GM23338 (cell line): ENCODE measurements at regions not wholly inside any gene's neighbourhood (a gene's known extent, or its start where the extent isn't known, plus 50 kb on each side); places are given as distances from the start of the nearest gene placed in this dataset.
"Not testable (repeated sequence)": the region's sequence is repeated elsewhere in the genome, so short reads cannot be mapped to it uniquely, and the experiment has no call there.

Source experiments
- ATAC-seq: fragments of 200-7000 bp; cut with Tn5 transposase; 3 replicates; pipeline ENCODE4 v1.9.1; 2020
- DNase-seq: peaks from one replicate; pipeline ENCODE4 v3.0.0-alpha.2; 2015; ENCODE audit warnings: low spot score
- H2AFZ ChIP-seq: fragments of 200-600 bp; sonication (generic); 2 replicates; pipeline ENCODE4 v1.8.0; 2016; ENCODE audit warnings: antibody characterized with exemption, mild to moderate bottlenecking, moderate library complexity
- H3F3A ChIP-seq: fragments of 200-600 bp; sonication (generic); replicated peaks from 2 replicates; pipeline ENCODE4 v1.8.0; 2017; ENCODE audit warnings: antibody characterized with exemption, mixed run types, low read depth
- H3K27ac ChIP-seq: fragments of 200-600 bp; sonication (generic); 2 replicates; pipeline ENCODE4 v1.6.1; 2016; ENCODE audit warnings: low read depth
- H3K27me3 ChIP-seq: fragments of 200-600 bp; sonication (generic); 2 replicates; pipeline ENCODE4 v1.8.0; 2016; ENCODE audit warnings: mild to moderate bottlenecking, mixed run types, moderate library complexity; ENCODE audit not compliant: insufficient read depth
- H3K36me3 ChIP-seq: fragments of 200-600 bp; sonication (generic); 2 replicates; pipeline ENCODE4 v1.8.0; 2016; ENCODE audit warnings: mild to moderate bottlenecking; ENCODE audit not compliant: insufficient read depth
- H3K4me1 ChIP-seq: fragments of 200-600 bp; sonication (generic); 2 replicates; pipeline ENCODE4 v1.8.0; 2016; ENCODE audit warnings: mild to moderate bottlenecking, moderate library complexity; ENCODE audit not compliant: insufficient read depth
- H3K4me2 ChIP-seq: fragments of 200-600 bp; sonication (generic); 2 replicates; pipeline ENCODE4 v1.7.1; 2017; ENCODE audit warnings: mixed run types
- H3K4me3 ChIP-seq: fragments of 200-600 bp; sonication (generic); 2 replicates; pipeline ENCODE4 v1.6.1; 2016; ENCODE audit warnings: mixed run types
- H3K79me2 ChIP-seq: fragments of 200-600 bp; sonication (generic); replicated peaks from 2 replicates; pipeline ENCODE4 v1.8.0; 2017; ENCODE audit warnings: mild to moderate bottlenecking; ENCODE audit not compliant: insufficient read depth
- H3K9me2 ChIP-seq: fragments of 200-600 bp; sonication (generic); 2 replicates; pipeline ENCODE4 v1.8.0; 2017; ENCODE audit not compliant: insufficient read depth
- H4K20me1 ChIP-seq: fragments of 200-600 bp; sonication (generic); replicated peaks from 2 replicates; pipeline ENCODE4 v1.8.0; 2017; ENCODE audit warnings: mild to moderate bottlenecking; ENCODE audit not compliant: insufficient read depth
- H3K27ac Mint-ChIP-seq: 2 replicates; pipeline ENCODE4 v1.8.0; 2020; ENCODE audit warnings: inconsistent platforms, mild to moderate bottlenecking, moderate library complexity, mixed read lengths
- H3K27me3 Mint-ChIP-seq: 3 replicates; pipeline ENCODE4 v1.8.0; 2022; ENCODE audit warnings: low read depth, mild to moderate bottlenecking, moderate library complexity, mixed read lengths, inconsistent platforms; ENCODE audit not compliant: insufficient read depth, poor library complexity
- H3K36me3 Mint-ChIP-seq: 3 replicates; pipeline ENCODE4 v1.8.0; 2021; ENCODE audit warnings: low read depth, mild to moderate bottlenecking, inconsistent platforms, moderate library complexity, mixed read lengths
- H3K4me1 Mint-ChIP-seq: 3 replicates; pipeline ENCODE4 v1.8.0; 2020; ENCODE audit warnings: mild to moderate bottlenecking, inconsistent platforms, mixed read lengths
- H3K4me3 Mint-ChIP-seq: 3 replicates; pipeline ENCODE4 v1.8.0; 2021; ENCODE audit warnings: moderate library complexity, mild to moderate bottlenecking, inconsistent platforms, mixed read lengths
- H3K9me3 Mint-ChIP-seq: 3 replicates; pipeline ENCODE4 v1.8.0; 2020; ENCODE audit warnings: moderate library complexity, mild to moderate bottlenecking, inconsistent platforms, mixed read lengths

- not testable (repeated sequence) for DNase-seq, H3K4me2 ChIP-seq, H3K9me3 Mint-ChIP-seq, H2AFZ ChIP-seq, H3K4me1 Mint-ChIP-seq, H3K27ac ChIP-seq, H3K4me3 Mint-ChIP-seq, H4K20me1 ChIP-seq, H3K9me2 ChIP-seq, H3K36me3 ChIP-seq, H3K27ac Mint-ChIP-seq, H3K79me2 ChIP-seq, H3K36me3 Mint-ChIP-seq, H3K4me1 ChIP-seq, H3K27me3 Mint-ChIP-seq, H3K27me3 ChIP-seq, H3K4me3 ChIP-seq, H3F3A ChIP-seq, ATAC-seq
These were observed 379.9 kb downstream of the BCL2L11 start for GRCh38 chr2:111500536-111501062.

GRCh38 chr2:111503844-111504570 lies 380.0 kb downstream of the ANAPC1 start:
- H2AFZ ChIP-seq, H3F3A ChIP-seq, H3K4me3 Mint-ChIP-seq, H3K9me2 ChIP-seq, H3K4me1 Mint-ChIP-seq, H3K27me3 Mint-ChIP-seq, H3K4me2 ChIP-seq, H3K27ac ChIP-seq, H3K9me3 Mint-ChIP-seq, H3K27ac Mint-ChIP-seq, H3K4me3 ChIP-seq, H3K4me1 ChIP-seq, DNase-seq, H3K36me3 ChIP-seq, H4K20me1 ChIP-seq, ATAC-seq, H3K36me3 Mint-ChIP-seq, H3K27me3 ChIP-seq, H3K79me2 ChIP-seq: not testable (repeated sequence)

- H2AFZ ChIP-seq, H3K4me2 ChIP-seq, H3K9me3 Mint-ChIP-seq, H3K27me3 ChIP-seq, H3K4me3 Mint-ChIP-seq, H4K20me1 ChIP-seq, ATAC-seq, DNase-seq, H3K9me2 ChIP-seq, H3K27me3 Mint-ChIP-seq, H3K36me3 Mint-ChIP-seq, H3K36me3 ChIP-seq, H3F3A ChIP-seq, H3K4me3 ChIP-seq, H3K27ac Mint-ChIP-seq, H3K4me1 Mint-ChIP-seq, H3K79me2 ChIP-seq, H3K4me1 ChIP-seq, H3K27ac ChIP-seq: not testable (repeated sequence)
These were observed 379.4 kb downstream of the ANAPC1 start for GRCh38 chr2:111504571-111504942.

- H3K36me3 Mint-ChIP-seq, H3F3A ChIP-seq, H2AFZ ChIP-seq, H3K79me2 ChIP-seq, H4K20me1 ChIP-seq, H3K9me3 Mint-ChIP-seq, H3K4me1 ChIP-seq, H3K27me3 Mint-ChIP-seq, H3K4me2 ChIP-seq, H3K36me3 ChIP-seq, H3K27ac Mint-ChIP-seq, H3K27me3 ChIP-seq, H3K27ac ChIP-seq, H3K9me2 ChIP-seq, H3K4me3 Mint-ChIP-seq, H3K4me1 Mint-ChIP-seq, ATAC-seq, H3K4me3 ChIP-seq, DNase-seq: not testable (repeated sequence)
These were observed 378.7 kb downstream of the ANAPC1 start for GRCh38 chr2:111505267-111505666.

DNA sequence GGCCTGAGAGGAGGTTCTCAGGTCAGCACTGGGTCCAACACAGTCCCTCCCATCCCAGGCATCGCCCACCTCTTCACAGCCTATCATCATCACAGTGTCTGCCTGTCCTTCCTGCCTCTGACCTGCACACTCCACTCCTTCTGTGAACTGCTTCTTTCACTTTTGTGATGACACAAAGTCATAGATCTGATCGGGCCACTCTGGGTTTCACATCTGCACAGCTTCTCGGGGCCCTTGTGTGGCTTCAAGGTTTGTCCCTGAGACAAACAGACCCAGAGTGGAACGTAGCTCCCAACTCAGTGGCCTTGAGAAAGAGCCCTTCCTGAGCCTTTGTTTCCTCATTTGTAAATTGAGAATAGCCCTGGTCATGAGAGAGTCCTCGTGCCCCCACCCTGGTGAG lies 377.1 kb downstream of the ANAPC1 start:
- not testable (repeated sequence) for H3K4me1 ChIP-seq, H3F3A ChIP-seq, H3K4me3 Mint-ChIP-seq, H3K4me3 ChIP-seq, ATAC-seq, H3K27ac Mint-ChIP-seq, H3K27me3 ChIP-seq, H3K9me2 ChIP-seq, H3K4me1 Mint-ChIP-seq, DNase-seq, H3K36me3 Mint-ChIP-seq, H3K9me3 Mint-ChIP-seq, H3K27ac ChIP-seq, H3K36me3 ChIP-seq, H3K27me3 Mint-ChIP-seq, H3K79me2 ChIP-seq, H2AFZ ChIP-seq, H3K4me2 ChIP-seq, H4K20me1 ChIP-seq

- H3K27me3 ChIP-seq, H3K9me2 ChIP-seq, ATAC-seq, H3K4me3 ChIP-seq, H3K27ac Mint-ChIP-seq, H3K27me3 Mint-ChIP-seq, H3K27ac ChIP-seq, H3K4me1 Mint-ChIP-seq, H2AFZ ChIP-seq, H3K4me1 ChIP-seq, DNase-seq, H3K4me3 Mint-ChIP-seq, H4K20me1 ChIP-seq, H3F3A ChIP-seq, H3K4me2 ChIP-seq, H3K36me3 Mint-ChIP-seq, H3K79me2 ChIP-seq, H3K9me3 Mint-ChIP-seq, H3K36me3 ChIP-seq: not testable (repeated sequence)
These were observed 374.6 kb downstream of the ANAPC1 start for GRCh38 chr2:111509225-111509869.
